Rectal smooth muscle tissue (tissue), 1 donor: ENCODE measurements at regions not wholly inside any gene's neighbourhood (a gene's known extent, or its start where the extent isn't known, plus 50 kb on each side); places are given as distances from the start of the nearest gene placed in this dataset.

Experiments
- H3K27ac ChIP-seq: one replicate; pipeline ENCODE4 v1.7.0; 2013; ENCODE audit warnings: low read depth, low read length, inconsistent platforms
- H3K27me3 ChIP-seq: one replicate; pipeline ENCODE4 v1.7.0; 2013; ENCODE audit warnings: low read length; ENCODE audit not compliant: control insufficient read depth, insufficient read depth
- H3K36me3 ChIP-seq: one replicate; pipeline ENCODE4 v1.7.0; 2013; ENCODE audit warnings: low read length; ENCODE audit not compliant: control insufficient read depth, insufficient read depth
- H3K4me1 ChIP-seq: one replicate; pipeline ENCODE4 v1.7.0; 2013; ENCODE audit warnings: low read length; ENCODE audit not compliant: control insufficient read depth, insufficient read depth
- H3K4me3 ChIP-seq: one replicate; pipeline ENCODE4 v1.7.0; 2013; ENCODE audit warnings: low read length
- H3K9ac ChIP-seq: one replicate; pipeline ENCODE4 v1.7.0; 2013; ENCODE audit warnings: low read length

DNA sequence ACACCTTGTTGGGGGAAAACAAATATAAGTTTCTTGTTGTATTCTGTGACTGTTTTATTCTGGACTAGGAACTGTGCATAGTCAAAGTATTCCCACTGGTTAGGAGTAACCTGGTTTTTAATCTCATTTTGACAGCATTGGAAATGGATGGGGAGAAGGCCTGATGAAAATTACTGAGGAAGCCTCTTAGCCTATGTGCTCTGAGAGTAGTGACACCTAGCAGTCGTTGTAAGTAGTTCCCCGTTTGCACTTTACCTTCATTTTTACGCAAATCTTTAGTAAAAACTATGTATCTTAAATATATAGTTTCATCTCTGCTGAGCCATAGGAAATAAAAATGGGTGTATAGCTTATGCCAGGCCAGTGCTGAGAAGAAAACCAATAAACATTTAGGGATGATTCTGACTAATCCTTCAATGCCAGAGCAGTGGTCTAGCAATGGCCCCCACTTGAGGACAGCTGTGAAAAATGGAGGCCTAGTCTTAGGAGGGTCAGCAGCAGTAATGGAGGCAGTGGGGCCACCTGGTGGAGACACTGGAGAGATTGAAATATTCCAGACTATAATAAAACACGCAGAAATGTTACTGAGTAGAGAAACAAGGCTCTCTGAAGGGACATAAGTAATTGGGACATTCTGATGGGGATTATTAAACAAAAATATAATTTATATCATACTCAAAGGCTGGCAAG is 133.2 kb upstream of the NOVA1 start:
- H3K9ac ChIP-seq = no peak overlapping the region
- H3K4me1 ChIP-seq = no peaks in the 10 kb centered on the region
- no peak overlapping the region for H3K27ac ChIP-seq
- no peaks in the 10 kb centered on the region for H3K27me3 ChIP-seq
- no peaks in the 10 kb centered on the region for H3K36me3 ChIP-seq
- H3K4me3 ChIP-seq = no peak overlapping the region

DNA sequence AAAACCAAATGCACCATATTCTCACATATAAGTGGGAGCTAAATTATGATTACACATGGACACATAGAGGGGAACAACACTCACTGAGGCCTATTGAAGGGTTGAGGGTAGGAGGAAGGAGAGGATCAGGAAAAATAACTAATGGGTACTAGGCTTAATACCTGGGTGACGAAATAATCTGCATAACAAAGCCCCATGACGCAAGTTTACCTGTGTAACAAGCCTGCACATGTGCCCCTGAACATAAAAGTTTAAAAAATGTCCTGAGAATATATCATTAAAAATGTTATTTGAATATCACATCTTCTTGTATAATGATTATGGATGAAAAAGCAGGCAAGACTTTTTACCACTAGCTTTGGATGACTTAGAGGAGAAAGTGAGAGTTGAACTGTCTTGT is 138.0 kb upstream of the NOVA1 start:
- Histone ChIP-seq H3K9ac (no peak overlapping the region), H3K4me1 (no peaks in the 10 kb centered on the region), H3K27me3 (no peaks in the 10 kb centered on the region), H3K4me3 (no peak overlapping the region), H3K36me3 (no peaks in the 10 kb centered on the region), H3K27ac (no peak overlapping the region)

DNA sequence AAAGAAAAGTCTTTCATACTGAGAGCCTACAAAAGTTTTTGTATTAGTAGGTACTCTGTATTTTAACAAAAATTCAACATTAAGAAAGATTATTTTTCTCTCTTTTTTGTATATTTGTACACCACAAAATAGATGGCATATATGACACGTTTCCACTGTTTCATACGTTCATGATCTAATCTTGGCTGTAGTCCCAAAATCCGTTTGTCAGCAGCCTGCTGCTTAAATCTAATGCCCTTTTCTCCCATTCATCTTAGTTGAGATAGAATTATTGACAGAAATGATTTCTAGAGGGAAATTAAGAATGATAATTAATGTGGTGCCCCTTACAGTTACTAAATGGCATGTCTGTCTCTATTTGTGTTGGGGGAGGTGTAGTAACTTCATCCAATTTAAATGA is 140.7 kb upstream of the NOVA1 start:
- Histone ChIP-seq H3K27me3 (no peaks in the 10 kb centered on the region), H3K4me1 (no peaks in the 10 kb centered on the region), H3K36me3 (no peaks in the 10 kb centered on the region), H3K9ac (no peak overlapping the region), H3K4me3 (no peak overlapping the region), H3K27ac (no peak overlapping the region)

DNA sequence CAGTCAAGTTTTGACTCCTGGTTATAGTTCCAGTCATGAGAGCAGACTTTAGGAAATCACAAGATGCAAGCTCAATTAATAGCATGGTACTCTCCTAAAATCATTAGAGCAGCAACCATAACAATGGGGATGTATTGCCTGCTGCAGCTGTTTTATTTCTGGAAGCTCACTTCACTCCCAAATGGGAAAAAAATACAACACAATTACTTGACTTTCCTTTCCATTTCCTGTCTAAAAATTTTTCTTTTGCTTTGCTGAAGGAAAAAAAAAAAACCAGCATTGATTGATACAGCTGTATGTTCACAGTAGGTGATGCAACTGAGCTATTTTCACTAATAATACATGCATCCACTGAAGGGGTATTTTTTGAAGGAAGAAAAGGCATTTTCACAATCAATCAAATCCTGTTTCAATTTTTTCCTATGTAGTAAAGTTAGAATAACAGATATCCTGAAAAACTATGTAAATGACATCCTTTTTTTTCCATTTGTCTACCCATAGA is 143.9 kb upstream of the NOVA1 start:
- no peaks in the 10 kb centered on the region for H3K27me3 ChIP-seq
- H3K4me1 ChIP-seq = no peaks in the 10 kb centered on the region
- H3K9ac ChIP-seq = no peak overlapping the region
- no peaks in the 10 kb centered on the region for H3K36me3 ChIP-seq
- H3K4me3 ChIP-seq = no peak overlapping the region
- H3K27ac ChIP-seq = no peak overlapping the region

DNA sequence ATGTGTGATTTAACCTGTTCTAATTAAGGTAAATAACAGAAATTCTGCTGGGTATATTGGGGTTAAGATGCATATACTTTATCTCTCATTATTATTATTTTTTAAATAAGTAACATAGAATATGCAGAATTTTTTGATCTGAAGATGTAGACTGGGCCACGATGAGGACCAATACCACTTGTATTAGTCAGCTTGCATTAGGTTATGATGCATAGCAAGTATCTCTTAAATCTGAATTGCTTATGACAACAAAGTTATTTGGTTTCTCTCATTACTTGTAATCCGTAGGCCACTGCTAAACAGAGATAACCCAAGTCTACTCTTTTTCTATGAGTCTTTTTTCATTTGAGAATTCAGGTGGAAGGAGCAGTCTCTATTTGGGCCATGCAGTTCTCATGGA is 145.5 kb upstream of the NOVA1 start:
- no peak overlapping the region for H3K9ac ChIP-seq
- H3K4me3 ChIP-seq = no peak overlapping the region
- H3K36me3 ChIP-seq = no peaks in the 10 kb centered on the region
- no peaks in the 10 kb centered on the region for H3K27me3 ChIP-seq
- H3K27ac ChIP-seq = no peak overlapping the region
- H3K4me1 ChIP-seq = no peaks in the 10 kb centered on the region

DNA sequence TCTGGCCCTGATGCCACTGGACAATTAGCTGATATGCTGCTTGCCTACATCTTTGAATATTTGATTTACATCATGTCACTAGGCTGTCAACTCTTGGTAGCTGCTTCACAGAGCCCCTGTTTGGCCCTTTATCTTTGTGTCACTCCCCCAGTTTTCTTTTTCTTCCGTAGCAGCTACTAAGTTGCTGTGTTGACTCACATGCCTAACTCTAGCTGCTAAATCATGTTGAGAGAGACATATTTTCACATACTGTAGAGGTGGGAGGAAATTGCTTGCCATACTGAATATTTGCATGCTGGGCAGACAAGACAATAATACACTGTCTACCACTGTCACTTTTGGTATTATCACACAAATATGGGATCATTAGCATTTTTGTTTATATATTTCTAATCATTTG is 147.1 kb upstream of the NOVA1 start:
- Histone ChIP-seq H3K9ac (no peak overlapping the region), H3K4me3 (no peak overlapping the region), H3K4me1 (no peaks in the 10 kb centered on the region), H3K27ac (no peak overlapping the region), H3K27me3 (no peaks in the 10 kb centered on the region), H3K36me3 (no peaks in the 10 kb centered on the region)

DNA sequence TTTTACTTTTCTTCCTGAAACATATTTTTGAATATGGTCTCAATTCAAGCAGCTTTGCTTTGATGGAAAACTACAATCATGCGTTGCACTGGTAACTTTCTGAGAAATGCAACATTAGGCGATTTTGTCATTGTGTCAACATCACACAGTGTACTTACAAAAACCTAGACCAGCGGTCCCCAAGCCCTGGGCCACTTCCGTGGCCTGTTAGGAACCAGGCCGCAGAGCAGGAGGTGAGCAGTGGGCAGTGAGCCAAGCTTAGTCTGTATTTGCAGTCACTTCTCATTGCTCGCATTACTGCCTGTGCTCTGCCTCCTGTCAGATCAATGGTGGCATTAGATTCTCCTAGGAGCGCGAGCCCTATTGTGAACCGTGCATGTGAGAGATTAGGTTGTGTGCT is 163.7 kb upstream of the NOVA1 start:
- H3K27me3 ChIP-seq = no peaks in the 10 kb centered on the region
- no peak overlapping the region for H3K4me3 ChIP-seq
- H3K4me1 ChIP-seq = no peaks in the 10 kb centered on the region
- H3K27ac ChIP-seq = no peak overlapping the region
- H3K36me3 ChIP-seq = no peaks in the 10 kb centered on the region
- no peak overlapping the region for H3K9ac ChIP-seq

DNA sequence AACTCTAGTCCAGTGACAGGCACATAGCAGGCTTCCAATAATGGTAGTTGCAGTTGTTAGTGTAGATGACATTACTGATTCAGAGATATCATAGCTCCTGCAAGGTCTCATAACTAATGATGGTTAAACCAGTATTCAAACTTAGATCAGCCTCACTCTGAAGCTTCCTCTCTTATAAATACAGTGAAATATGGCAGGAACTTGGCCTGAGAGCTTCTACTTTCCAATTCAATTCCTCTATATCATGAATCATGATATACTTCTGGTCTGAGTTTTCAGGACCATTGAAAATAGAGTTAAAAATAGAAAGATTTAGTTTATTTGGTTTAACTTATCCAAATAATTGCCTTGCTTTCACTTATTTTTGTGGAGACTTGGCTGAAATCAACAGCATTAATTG is 167.5 kb upstream of the NOVA1 start:
- Histone ChIP-seq H3K36me3 (no peaks in the 10 kb centered on the region), H3K9ac (no peak overlapping the region), H3K4me3 (no peak overlapping the region), H3K27ac (no peak overlapping the region), H3K27me3 (no peaks in the 10 kb centered on the region), H3K4me1 (no peaks in the 10 kb centered on the region)

DNA sequence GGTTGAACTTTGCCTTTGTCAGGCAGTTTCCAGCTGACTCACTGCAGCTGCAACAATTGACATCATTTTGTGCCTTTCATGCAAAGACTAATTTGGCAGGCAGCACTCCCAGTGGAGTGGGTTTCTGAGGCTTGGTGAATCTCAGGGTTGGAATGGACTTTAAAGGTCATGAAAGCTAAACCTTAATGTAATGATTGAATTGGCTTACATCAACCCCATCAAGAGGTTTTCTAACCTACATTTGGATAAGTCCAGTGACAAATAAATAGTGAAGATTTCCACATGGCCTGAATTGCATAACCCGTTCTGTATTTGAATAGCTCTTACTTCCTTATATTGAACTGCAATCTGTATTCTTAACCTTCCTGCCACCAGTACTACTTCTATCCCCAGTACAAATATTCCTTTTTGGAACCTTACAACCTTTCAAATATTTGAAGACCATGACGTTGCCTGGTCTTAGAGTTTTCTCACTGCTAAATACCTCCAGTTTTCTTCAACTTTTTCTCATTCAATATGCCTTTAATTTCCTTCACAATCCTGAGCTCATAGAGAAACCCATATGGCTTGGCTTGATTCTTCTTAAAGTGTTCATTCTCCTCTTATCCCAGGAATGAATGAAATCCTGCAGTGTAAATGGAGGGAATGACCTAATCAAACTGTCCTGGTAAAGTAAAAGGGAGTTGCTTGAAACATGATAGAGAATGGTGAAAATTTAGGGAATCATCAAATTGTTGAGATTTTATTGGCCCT is 168.1 kb upstream of the NOVA1 start:
- no peak overlapping the region for H3K4me3 ChIP-seq

DNA sequence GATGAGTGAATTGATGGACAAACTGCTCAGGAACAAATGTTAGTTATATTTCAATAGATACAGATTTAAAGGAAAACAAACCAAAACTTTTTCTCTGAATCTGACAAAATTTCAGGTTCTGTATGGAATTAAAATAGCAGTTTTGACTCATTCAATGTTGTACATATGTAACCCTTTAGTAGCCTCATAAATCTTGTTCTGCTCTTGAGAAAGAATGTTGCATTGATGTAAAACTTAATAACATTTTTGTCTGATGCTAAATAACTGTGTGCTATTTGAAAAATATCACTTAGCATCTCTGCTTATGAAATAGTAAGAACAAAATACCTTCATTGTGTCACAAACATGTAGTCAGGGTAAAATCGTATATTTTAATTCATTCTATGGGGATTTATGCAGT is 168.9 kb upstream of the NOVA1 start:
- Histone ChIP-seq H3K36me3 (no peaks in the 10 kb centered on the region), H3K9ac (no peak overlapping the region), H3K4me1 (no peaks in the 10 kb centered on the region), H3K27ac (no peak overlapping the region), H3K4me3 (no peak overlapping the region), H3K27me3 (no peaks in the 10 kb centered on the region)

More for the DNA sequence above, 168.1 kb upstream of the NOVA1 start:
- no peaks in the 10 kb centered on the region for H3K4me1 ChIP-seq
- no peak overlapping the region for H3K9ac ChIP-seq
- H3K36me3 ChIP-seq = no peaks in the 10 kb centered on the region
- H3K27me3 ChIP-seq = no peaks in the 10 kb centered on the region
- H3K27ac ChIP-seq = no peak overlapping the region

DNA sequence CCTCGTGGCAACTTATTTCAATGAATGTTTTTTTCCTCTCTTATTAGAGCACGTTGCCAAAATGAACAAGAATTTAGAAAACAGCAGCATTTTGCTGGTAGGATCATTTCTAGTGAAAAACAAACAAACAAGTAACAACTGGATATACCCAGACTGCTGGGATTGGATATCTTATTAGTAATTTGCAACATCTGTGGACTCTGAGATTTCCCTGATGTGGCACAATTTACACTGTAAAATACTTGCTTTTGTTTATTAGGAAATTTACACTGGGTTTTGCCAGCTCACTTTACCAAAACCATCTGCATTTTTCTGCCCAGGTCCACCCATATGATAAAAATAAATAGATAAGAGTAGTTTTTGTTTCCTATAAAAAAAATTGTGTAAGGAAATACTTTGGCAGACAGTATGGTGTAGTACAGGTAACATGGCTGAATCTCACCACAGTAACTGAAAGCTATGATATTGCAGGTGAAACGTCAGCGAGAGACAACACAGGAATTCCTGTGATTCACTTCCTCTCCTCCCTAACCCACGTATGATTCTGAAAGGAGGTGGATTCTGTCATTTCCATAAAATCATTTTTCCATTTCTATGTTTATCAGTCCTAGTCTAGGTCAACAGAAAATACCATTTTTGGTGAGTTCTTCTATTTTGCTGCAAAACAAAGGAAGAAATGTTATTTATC is 176.2 kb upstream of the NOVA1 start:
- no peaks in the 10 kb centered on the region for H3K4me1 ChIP-seq
- H3K27ac ChIP-seq = no peak overlapping the region
- H3K27me3 ChIP-seq = no peaks in the 10 kb centered on the region
- H3K4me3 ChIP-seq = no peak overlapping the region
- H3K36me3 ChIP-seq = no peaks in the 10 kb centered on the region
- H3K9ac ChIP-seq = no peak overlapping the region

DNA sequence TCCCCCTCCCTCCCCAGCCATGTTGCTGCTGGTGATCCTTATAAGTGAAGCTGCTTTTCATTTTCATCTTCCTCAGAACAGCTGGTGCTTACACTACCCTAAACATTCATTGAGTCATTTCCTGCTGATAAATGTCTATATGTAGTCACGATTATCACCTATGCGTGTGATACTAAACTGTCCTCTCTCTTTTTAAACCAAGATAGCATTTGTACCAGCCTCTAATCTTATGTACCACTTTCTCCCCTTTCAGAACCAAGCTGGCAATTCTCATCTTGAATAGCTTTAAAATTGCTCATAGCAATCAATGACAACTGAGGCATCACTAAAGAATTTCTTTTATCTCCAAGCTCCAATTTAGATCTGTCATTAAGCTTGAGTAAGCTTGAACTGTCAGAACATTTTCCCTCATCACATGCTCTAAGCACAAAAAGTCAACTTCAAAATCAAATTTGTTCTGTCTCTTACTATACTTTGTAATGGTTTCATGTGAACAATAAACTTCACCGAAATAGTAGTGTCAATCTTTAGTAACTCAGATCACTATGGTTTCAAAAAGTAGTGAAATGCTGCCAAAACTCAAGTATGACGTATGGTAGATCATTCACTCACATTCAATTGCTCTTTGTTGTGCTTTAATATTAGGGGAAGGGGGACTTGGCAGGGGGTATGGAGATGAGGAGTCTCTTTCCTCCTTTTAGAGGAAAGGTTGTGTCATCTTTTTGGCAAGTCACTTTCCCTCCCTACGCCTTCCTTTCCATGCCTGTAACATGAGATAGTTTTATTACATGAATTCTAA is 178.1 kb upstream of the NOVA1 start:
- Histone ChIP-seq H3K4me3 (no peak overlapping the region), H3K4me1 (no peaks in the 10 kb centered on the region), H3K27ac (no peak overlapping the region), H3K9ac (no peak overlapping the region), H3K36me3 (no peaks in the 10 kb centered on the region), H3K27me3 (no peaks in the 10 kb centered on the region)
